NCI-H187 (cell line): ENCODE measurements at regions not wholly inside any gene's neighbourhood (a gene's known extent, or its start where the extent isn't known, plus 50 kb on each side); places are given as distances from the start of the nearest gene placed in this dataset.

ENCODE experiments used
- DNase-seq, 2 experiments: peaks; one replicate each; lab custom pipeline; 2025; lab: John Stamatoyannopoulos, UW

- DNase-seq: no peak
Observed at GRCh38 chrX:115491766-115492165, 69.2 kb upstream of the PLS3 start.

- DNase-seq: no peak
Observed at GRCh38 chrX:115493015-115493414, 68.0 kb upstream of the PLS3 start.

GRCh38 chrX:115494161-115494560 is 66.8 kb upstream of the PLS3 start:
- peak in 1 of 2 experiments; percentile 4 for DNase-seq

- DNase-seq: peak in 1 of 2 experiments; percentile 2
Observed at GRCh38 chrX:115499112-115499805, 61.7 kb upstream of the PLS3 start.

GRCh38 chrX:115503099-115503498 is 57.9 kb upstream of the PLS3 start:
- no peak for DNase-seq

- no peak for DNase-seq
Observed at GRCh38 chrX:115504167-115504566, 56.8 kb upstream of the PLS3 start.
